Stimulated activated CD4-positive, alpha-beta T cell treated with anti-CD3 and anti-CD28 coated beads, TNF-alpha, amount 100 ng/mL, for 48 hours (primary cell): ENCODE measurements at regions not wholly inside any gene's neighbourhood (a gene's known extent, or its start where the extent isn't known, plus 50 kb on each side); places are given as distances from the start of the nearest gene placed in this dataset.
"Not testable (repeated sequence)": the region's sequence is repeated elsewhere in the genome, so short reads cannot be mapped to it uniquely, and the experiment has no call there.

Experiments
- DNase-seq, 3 donors: peaks; one replicate each; pipeline ENCODE4 v3.0.0-alpha.2; 2020; ENCODE audit warnings: low read depth in 3 of 3

DNA sequence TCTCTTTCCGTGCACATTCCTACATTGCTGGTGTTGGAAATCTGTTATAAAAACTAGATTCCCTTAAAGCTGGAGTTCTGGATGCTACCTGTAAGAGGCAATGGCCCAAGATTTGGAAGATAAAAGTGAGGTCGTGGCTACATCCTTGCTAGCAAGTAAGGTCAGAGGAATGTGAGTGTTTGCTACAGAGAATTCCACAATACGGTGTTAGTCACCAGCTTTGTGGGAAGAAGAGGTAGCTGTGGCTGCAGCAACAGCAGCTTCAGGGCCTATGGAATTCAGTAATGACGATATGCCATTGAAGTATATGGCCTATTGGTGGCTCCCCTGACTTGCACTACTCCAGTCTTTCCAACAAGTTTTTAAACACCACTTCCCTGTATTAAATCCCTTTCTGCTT, 227.7 kb upstream of the TMEM260 start:
- DNase-seq: no peak

- no peak for DNase-seq
These were observed 226.6 kb upstream of the TMEM260 start for GRCh38 chr14:56352999-56353398.

GRCh38 chr14:56357428-56357827, 222.2 kb upstream of the TMEM260 start:
- DNase-seq: no peak

- DNase-seq: no peak
These were observed 221.3 kb upstream of the TMEM260 start for GRCh38 chr14:56358275-56358674.

DNA sequence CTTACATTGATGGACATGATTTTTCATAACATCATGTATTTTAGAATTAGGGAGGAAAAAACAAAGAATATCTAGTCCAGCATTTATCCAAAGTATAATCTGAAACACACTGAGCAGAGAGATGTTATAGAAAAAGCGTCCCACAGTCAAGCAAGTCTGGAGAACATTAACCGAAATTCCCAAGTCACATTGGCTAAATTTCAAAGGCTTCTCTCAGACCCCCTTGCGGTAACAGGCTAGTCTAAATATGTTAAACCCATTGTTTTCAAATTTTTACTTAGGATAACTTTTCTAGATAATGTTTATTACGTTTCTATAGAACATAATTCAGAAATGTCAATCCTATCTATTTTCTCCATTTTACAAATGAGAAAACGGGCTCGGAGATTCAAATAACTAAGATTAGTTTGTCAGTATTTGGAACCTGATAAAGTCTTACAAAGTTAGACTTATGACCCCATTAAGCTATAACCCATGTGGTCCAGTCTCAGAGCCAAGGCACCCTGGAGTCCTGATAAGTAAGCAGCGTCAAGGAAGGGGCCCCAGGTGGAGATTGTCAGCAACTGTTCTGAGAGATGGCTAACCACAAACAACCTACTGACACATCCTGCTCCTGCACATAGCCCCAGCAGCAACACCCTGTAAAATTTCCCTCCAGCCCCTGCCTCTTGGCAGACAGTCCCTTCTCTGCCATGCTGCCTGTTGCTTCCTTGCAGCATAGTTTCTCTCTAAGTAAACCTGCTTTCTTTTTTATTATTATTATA, 220.6 kb upstream of the TMEM260 start:
- DNase-seq: no peak

GRCh38 chr14:56365663-56366062, 213.9 kb upstream of the TMEM260 start:
- not testable (repeated sequence) for DNase-seq

GRCh38 chr14:56367416-56367815, 212.2 kb upstream of the TMEM260 start:
- no peak for DNase-seq

GRCh38 chr14:56371737-56372136, 207.9 kb upstream of the TMEM260 start:
- DNase-seq: no peak

DNA sequence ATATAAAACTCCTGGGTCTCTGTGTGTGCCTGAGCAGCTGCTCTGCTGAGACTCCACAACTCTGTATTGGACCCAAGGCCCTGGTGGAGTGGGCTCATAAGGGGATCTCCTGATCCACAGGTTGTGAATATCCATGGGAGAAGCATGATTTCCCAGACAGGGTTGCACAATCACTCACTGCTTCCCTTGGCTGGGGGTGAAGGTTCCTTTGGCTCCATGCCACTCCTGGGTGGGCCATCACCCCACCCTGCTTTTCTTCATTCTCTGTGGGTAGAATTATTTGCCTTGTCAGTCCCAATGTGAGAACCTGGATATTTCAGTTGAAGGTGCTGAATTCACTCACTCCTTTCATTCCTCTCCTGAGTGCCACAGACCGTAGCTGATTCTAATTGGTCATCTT, 205.2 kb upstream of the TMEM260 start:
- no peak for DNase-seq

GRCh38 chr14:56378046-56378445, 201.6 kb upstream of the TMEM260 start:
- no peak for DNase-seq

GRCh38 chr14:56378475-56378877, 201.1 kb upstream of the TMEM260 start:
- DNase-seq: no peak

GRCh38 chr14:56379956-56380355, 199.6 kb upstream of the TMEM260 start:
- no peak for DNase-seq

- DNase-seq: no peak
These were observed 193.6 kb upstream of the TMEM260 start for GRCh38 chr14:56386024-56386423.

DNA sequence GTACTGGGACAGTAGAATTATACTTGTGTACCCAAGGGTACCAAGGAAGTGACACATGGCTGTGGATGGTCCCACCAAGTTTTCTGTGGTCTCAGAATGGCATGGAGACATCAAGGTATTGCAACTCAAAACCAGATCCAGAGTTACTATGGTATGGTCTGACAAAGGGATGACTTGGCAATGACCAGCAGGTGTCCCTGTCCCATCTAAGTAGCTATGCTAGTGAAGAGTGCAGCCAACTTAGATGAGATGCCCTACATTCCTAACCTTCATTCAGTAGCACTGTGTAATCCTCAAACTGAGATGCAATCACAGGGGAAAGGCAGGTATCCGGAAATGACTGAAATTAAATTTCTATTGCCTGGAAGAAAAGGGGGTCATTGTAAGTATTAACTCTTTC, 188.7 kb upstream of the TMEM260 start:
- DNase-seq: no peak

DNA sequence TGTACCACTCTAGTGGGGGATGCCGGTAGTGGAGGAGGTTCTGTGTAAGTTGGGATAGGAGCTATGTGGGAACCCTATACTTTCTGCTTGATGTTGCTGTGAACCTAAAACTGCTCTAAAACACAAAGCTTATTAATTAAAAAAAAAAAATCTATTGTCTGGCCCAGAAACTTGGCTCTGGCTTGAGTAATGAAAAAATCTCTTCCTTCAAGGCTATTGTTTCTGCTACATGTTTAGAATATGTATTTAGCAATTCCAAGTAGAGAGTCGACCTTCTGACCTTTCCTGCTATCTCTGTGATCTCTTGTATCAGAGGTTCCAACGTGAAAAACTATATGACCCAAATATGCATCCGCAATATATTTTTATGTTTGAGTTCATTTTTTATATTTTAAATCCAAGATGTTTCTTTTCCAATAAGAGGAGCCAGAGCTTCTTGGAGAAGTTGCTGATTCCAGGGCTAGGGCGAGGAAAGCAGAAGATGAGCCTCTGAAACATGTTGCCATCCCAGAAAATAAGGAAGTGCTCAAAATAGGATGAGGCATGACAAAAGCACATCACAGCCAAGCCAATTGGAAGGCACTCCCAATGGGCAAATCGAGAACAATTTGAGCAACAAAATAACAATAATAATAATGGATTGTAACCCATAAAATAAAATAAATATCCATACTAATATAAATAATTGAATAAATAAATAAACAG, 184.6 kb upstream of the TMEM260 start:
- DNase-seq: no peak

- DNase-seq: no peak
These were observed 179.3 kb upstream of the TMEM260 start for GRCh38 chr14:56400109-56400825.

DNA sequence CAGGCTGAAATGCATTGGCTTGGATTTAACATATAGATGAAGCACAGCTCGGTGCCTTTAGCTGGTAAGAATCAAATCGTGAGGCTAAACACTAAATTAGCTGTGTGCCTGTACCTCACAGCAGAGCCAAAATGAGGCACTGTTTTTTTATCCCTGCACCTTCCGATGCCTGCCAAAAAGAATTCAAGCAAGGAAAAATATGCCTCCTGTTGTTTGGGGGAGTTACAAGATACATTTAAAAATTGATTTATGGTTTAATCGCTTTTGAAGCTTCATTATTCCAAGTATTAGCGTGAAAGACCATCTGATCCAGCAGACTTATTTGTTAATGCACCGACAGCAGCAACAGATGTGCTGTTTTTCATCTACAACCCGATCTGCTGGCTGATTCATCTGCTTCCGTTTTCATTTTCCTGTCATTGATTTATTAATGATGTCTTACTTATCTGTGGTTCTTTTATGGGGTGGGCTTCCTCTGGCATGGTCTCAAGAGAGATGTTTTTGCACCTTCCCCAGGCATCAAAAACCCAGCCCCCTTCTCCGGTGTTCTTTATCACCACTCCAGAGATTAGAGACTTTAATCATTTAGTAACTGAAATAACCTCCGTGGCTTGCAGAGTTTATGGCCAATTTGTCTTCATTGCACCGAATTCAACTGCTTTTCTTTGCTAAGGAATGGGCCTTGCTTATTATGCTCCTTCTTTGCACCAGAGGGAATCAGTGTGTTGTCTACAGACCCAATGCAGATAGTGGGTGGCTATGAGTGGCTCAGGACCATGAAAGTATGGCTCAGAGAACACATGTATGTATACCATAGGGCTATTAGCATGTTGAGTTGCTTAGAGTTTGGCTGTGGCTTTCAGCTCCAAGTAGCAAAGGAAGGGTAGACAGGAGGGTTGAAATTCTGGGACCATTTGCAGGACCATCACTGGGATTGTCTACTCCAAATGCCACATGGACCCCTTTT, 166.8 kb upstream of the TMEM260 start:
- no peak for DNase-seq

GRCh38 chr14:56413721-56414120, 165.9 kb upstream of the TMEM260 start:
- no peak for DNase-seq

- DNase-seq: no peak
These were observed 165.4 kb upstream of the TMEM260 start for GRCh38 chr14:56414236-56414635.

DNA sequence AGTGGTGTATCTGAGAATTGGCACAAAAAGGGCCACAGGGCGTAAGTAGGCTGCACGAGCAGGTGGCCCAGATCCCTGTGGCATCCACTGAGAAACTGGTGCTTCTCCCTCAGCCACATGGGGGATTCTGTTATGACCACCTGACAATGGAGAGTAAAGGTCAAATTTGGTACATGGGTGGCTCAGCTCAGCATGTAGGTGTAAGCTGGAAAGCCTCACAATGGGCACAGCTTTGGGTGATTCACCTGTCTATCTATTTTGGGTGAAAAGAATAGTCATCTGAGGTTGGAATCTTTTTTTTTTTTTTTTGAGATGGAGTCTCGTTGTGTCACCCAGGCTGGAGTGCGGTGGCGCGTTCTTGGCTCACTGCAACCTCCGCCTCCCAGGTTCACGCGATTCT, 163.4 kb upstream of the TMEM260 start:
- DNase-seq: no peak

DNA sequence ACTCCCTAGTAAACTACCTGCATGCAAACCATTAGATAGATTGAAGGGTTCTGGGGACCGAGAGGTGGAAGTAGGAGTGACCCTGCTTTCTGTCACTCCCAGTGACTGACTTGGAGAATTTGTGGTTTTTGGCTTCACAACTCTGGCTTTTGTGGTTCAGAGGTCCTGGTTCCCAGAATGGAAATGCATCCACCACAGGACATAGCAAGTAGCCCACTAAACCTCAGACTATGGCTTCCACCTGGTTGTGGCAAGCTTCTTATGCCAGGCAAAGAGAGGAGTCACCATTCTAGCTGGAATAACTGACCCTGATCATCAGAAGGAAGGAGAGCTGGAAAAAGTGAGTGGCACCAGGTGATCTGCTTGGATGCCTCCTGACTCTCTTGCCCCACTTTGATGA, 162.4 kb upstream of the TMEM260 start:
- DNase-seq: no peak

DNA sequence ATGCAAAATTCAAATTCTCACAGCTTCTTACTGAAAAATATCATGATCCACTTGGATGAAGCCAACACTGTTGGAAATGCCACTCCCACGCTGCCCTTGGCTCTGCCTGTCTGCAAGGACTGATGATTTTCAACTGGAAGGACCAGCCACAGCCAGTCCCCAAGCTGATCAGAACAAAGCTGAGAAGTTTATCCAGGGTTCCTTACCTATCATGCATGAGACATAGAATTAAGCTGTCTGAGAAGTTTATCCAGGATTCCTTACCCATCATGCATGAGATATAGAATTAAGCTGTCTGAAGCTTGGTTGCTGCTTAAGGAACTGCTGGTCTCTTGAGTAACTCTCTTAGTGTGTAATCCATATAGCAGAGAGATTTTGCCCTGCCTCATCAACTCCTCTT, 159.8 kb upstream of the TMEM260 start:
- DNase-seq: no peak
